GM12878 (cell line): ENCODE measurements at regions not wholly inside any gene's neighbourhood (a gene's known extent, or its start where the extent isn't known, plus 50 kb on each side); places are given as distances from the start of the nearest gene placed in this dataset.

Experiments
- ATAC-seq: fragments of 200-7000 bp; cut with Tn5 transposase; 3 replicates; pipeline ENCODE4 v1.9.1; 2020; ENCODE audit warnings: mild to moderate bottlenecking, moderate library complexity
- BruUV-seq: library from RNA; stranded (reverse); fragments of 400-500 nt; replicated peaks from 2 replicates; lab custom pipeline; 2021; lab: Mats Ljungman, UMichigan
- CTCF ChIA-PET: fragments of 300-600 bp; sonication (Branson Sonifier 250); formaldehyde crosslinking; extraction: SDS; loops from one replicate; lab custom pipeline; 2021; ENCODE audit warnings: inconsistent platforms; lab: Yijun Ruan, JAX
- POLR2A ChIA-PET: fragments of 350-600 bp; formaldehyde crosslinking; extraction: SDS; loops from one replicate; lab custom pipeline; 2021; ENCODE audit warnings: inconsistent platforms; lab: Charles Lee
- RAD21 ChIA-PET: fragments of 300-600 bp; sonication (Branson Sonifier 250); formaldehyde crosslinking; loops from one replicate; lab custom pipeline; 2023; ENCODE audit warnings: antibody characterized with exemption; ENCODE audit not compliant: unreplicated experiment; lab: Charles Lee
- SMC1A ChIA-PET: fragments of 300-600 bp; sonication (Branson Sonifier 250); formaldehyde crosslinking; loops from one replicate; lab custom pipeline; 2023; ENCODE audit not compliant: unreplicated experiment, uncharacterized antibody; lab: Charles Lee
- DNase-seq: peaks from one replicate; pipeline ENCODE4 v3.0.0-alpha.2; 2011; ENCODE audit warnings: low read depth, low spot score
- FAIRE-seq: peaks from 3 replicates; lab custom pipeline; 2011; peaks lifted over from hg19 to GRCh38; lab: Jason Lieb, UNC
- H2AFZ ChIP-seq: 2 replicates; pipeline ENCODE4 v1.6.0; 2011; ENCODE audit warnings: low read depth, low read length, control low read depth; ENCODE audit not compliant: control insufficient read depth
- H3K27ac ChIP-seq: 2 replicates; pipeline ENCODE4 v1.5.1; 2011; ENCODE audit warnings: control low read depth; ENCODE audit not compliant: control insufficient read depth, insufficient read depth
- H3K27me3 ChIP-seq, 2 experiments: replicated peaks in 1 of 2; 2 replicates each; pipeline versions ENCODE4 v1.6.0 to v1.6.1; 2011; ENCODE audit warnings: low read length in 1 of 2; ENCODE audit not compliant: control insufficient read depth in 2 of 2, insufficient read depth in 2 of 2
- H3K36me3 ChIP-seq, 2 experiments: 2 replicates each; pipeline ENCODE4 v1.5.1; 2011; ENCODE audit warnings: low read length in 1 of 2; ENCODE audit not compliant: control insufficient read depth in 2 of 2, insufficient read depth in 2 of 2
- H3K4me1 ChIP-seq: 2 replicates; pipeline ENCODE4 v1.6.1; 2011; ENCODE audit warnings: mild to moderate bottlenecking, low read length, moderate library complexity, mixed read lengths; ENCODE audit not compliant: control insufficient read depth, insufficient read depth
- H3K4me2 ChIP-seq: 2 replicates; pipeline ENCODE4 v1.6.0; 2011; ENCODE audit warnings: control low read depth; ENCODE audit not compliant: control insufficient read depth, insufficient read depth
- H3K4me3 ChIP-seq: fragments of 200-600 bp; sonication (generic); 2 replicates; pipeline ENCODE4 v1.5.1; 2016
- H3K79me2 ChIP-seq: 2 replicates; pipeline ENCODE4 v1.6.0; 2011; ENCODE audit warnings: low read length; ENCODE audit not compliant: control insufficient read depth, insufficient read depth
- H3K9ac ChIP-seq: 2 replicates; pipeline ENCODE4 v1.8.0; 2011; ENCODE audit warnings: low read length, control low read depth, mixed read lengths; ENCODE audit not compliant: control insufficient read depth, insufficient read depth
- H3K9me3 ChIP-seq: replicated peaks from 3 replicates; pipeline ENCODE4 v1.5.1; 2011; ENCODE audit warnings: mild to moderate bottlenecking, low read length; ENCODE audit not compliant: control insufficient read depth, insufficient read depth
- H4K20me1 ChIP-seq: 2 replicates; pipeline ENCODE4 v1.6.0; 2011; ENCODE audit not compliant: control insufficient read depth, insufficient read depth
- ETV6 ChIP-seq, 2 experiments: fragments of 450-650 bp in 1 of 2; IDR thresholded peaks in 1 of 2; conservative IDR thresholded peaks in 1 of 2; 2 replicates each; pipeline ENCODE4 v1.6.1; 2014; ENCODE audit warnings: antibody characterized with exemption in 1 of 2, borderline replicate concordance in 1 of 2, low read depth in 1 of 2, mild to moderate bottlenecking in 1 of 2, moderate library complexity in 1 of 2
- FOS ChIP-seq: IDR thresholded peaks from 3 replicates; pipeline ENCODE4 v1.6.1; 2011; ENCODE audit warnings: borderline replicate concordance; ENCODE audit not compliant: insufficient read length; ENCODE audit errors: extremely low read depth
- HSF1 ChIP-seq: fragments of 150-350 bp; IDR thresholded peaks from 2 replicates; pipeline ENCODE4 v1.6.1; 2014; ENCODE audit warnings: mild to moderate bottlenecking, low read depth, low read length
- NFIC ChIP-seq: IDR thresholded peaks from 2 replicates; pipeline ENCODE4 v1.6.1; 2012; ENCODE audit warnings: low read depth, mild to moderate bottlenecking, inconsistent platforms, low read length, moderate library complexity
- RAD21 ChIP-seq: IDR thresholded peaks from 2 replicates; pipeline ENCODE4 v1.6.1; 2011; ENCODE audit warnings: mild to moderate bottlenecking, low read depth, low read length, moderate library complexity; ENCODE audit not compliant: insufficient read depth
- RCOR1 ChIP-seq: conservative IDR thresholded peaks from 2 replicates; pipeline ENCODE4 v1.6.1; 2012; ENCODE audit warnings: low read depth, low read length, improper control_type of control experiment
- RELA ChIP-seq: fragments of 450-650 bp; IDR thresholded peaks from 2 replicates; pipeline ENCODE4 v1.8.0; 2014; ENCODE audit warnings: borderline replicate concordance; ENCODE audit not compliant: partially characterized antibody
- SMARCA5 ChIP-seq: fragments of 450-650 bp; IDR thresholded peaks from 2 replicates; pipeline ENCODE4 v1.6.1; 2017; ENCODE audit warnings: mild to moderate bottlenecking
- WGBS: methylation state at CpG from one replicate; pipeline ENCODE4 v1.1.6; 2016; ENCODE audit warnings: low lambda C conversion rate; ENCODE audit not compliant: insufficient replicate concordance, insufficient coverage; ENCODE audit errors: missing lambda C conversion rate; 5-methylcytosine and 5-hydroxymethylcytosine counted together
- in situ Hi-C: fragments of 300-500 bp; cut with MboI; formaldehyde crosslinking; loops from 9 replicates; pipeline ENCODE4 v1.14.3; 2018; ENCODE audit warnings: mixed read lengths
- intact Hi-C: fragments of 100-400 bp; cut with micrococcal nuclease; formaldehyde crosslinking; loops from one replicate; pipeline ENCODE4 v1.14.2; 2022; ENCODE audit not compliant: unreplicated experiment
- TF ChIP-seq, protein P1 (sequence below): IDR thresholded peaks from 2 replicates; pipeline ENCODE4 v1.6.1; 2011; ENCODE audit warnings: low read depth, low read length, improper control_type of control experiment, borderline replicate concordance
- TF ChIP-seq, protein P2 (sequence below): IDR thresholded peaks from 2 replicates; pipeline ENCODE4 v1.6.1; 2012; ENCODE audit warnings: low read depth, low read length, improper control_type of control experiment

GRCh38 chr18:25817546-25818237, 272.7 kb downstream of the SS18 start:
- ATAC-seq: no peak

More at GRCh38 chr18:25817546-25818237, 272.7 kb downstream of the SS18 start:
- no peaks in the 10 kb centered on the region for H3K79me2 ChIP-seq
- intact Hi-C loops: no loop called here
- RAD21 ChIA-PET: no interaction called here
- no TSS peak for BruUV-seq
- SMC1A ChIA-PET: interaction anchor here (0.6 to 0.8 kb wide), 2 partner anchors 14 to 865 kb away, joined by 3 read pairs; no protein-coding TSS in a partner anchor
- H3K9ac ChIP-seq: no peak overlapping the region
- H3K27ac ChIP-seq: no peak overlapping the region
- TF ChIP-seq, protein P1, sequence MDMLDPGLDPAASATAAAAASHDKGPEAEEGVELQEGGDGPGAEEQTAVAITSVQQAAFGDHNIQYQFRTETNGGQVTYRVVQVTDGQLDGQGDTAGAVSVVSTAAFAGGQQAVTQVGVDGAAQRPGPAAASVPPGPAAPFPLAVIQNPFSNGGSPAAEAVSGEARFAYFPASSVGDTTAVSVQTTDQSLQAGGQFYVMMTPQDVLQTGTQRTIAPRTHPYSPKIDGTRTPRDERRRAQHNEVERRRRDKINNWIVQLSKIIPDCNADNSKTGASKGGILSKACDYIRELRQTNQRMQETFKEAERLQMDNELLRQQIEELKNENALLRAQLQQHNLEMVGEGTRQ: no peak
- no peak for TF ChIP-seq HSF1
- TF ChIP-seq RCOR1: no peak
- TF ChIP-seq RELA: no peak
- no peak for TF ChIP-seq NFIC
- no peak for TF ChIP-seq SMARCA5
- no peak for TF ChIP-seq RAD21
- no peak for TF ChIP-seq FOS
- TF ChIP-seq, protein P2, sequence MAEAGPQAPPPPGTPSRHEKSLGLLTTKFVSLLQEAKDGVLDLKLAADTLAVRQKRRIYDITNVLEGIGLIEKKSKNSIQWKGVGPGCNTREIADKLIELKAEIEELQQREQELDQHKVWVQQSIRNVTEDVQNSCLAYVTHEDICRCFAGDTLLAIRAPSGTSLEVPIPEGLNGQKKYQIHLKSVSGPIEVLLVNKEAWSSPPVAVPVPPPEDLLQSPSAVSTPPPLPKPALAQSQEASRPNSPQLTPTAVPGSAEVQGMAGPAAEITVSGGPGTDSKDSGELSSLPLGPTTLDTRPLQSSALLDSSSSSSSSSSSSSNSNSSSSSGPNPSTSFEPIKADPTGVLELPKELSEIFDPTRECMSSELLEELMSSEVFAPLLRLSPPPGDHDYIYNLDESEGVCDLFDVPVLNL: no peak
- TF ChIP-seq ETV6 (conservative IDR thresholded peaks at IDR 0.05 in 1 of 2, IDR thresholded peaks at IDR 0.05 in 1 of 2; ENCODE audit: borderline replicate concordance in 1 of 2, low read depth in 1 of 2): no peak
- TF ChIP-seq, all 136 proteins: peak for 0
- in situ Hi-C loops: no loop called here
- CTCF ChIA-PET: interaction anchor here (0.7 to 3.0 kb wide), 4 partner anchors 10 to 610 kb away, joined by 3 to 14 read pairs (median 4); no protein-coding TSS in a partner anchor
- Histone ChIP-seq H4K20me1 (no peaks in the 10 kb centered on the region), H3K4me3 (no peak overlapping the region), H2AFZ (no peak overlapping the region), H3K27me3 (no peaks in the 10 kb centered on the region; a peak in 1 of 4 replicates), H3K36me3 (no peaks in the 10 kb centered on the region), H3K9me3 (no peaks in the 10 kb centered on the region), H3K4me2 (no peak overlapping the region), H3K4me1 (no peaks in the 10 kb centered on the region)
- no peak for DNase-seq
- 45% methylated on average over 5 of the region's 5 CpGs for WGBS
- POLR2A ChIA-PET: no interaction called here
- no peak for FAIRE-seq
